ENCODE measurements at regions not wholly inside any gene's neighbourhood (a gene's known extent, or its start where the extent isn't known, plus 50 kb on each side); places are given as distances from the start of the nearest gene placed in this dataset.
"Not testable (repeated sequence)": the region's sequence is repeated elsewhere in the genome, so short reads cannot be mapped to it uniquely, and the experiment has no call there.

DNA sequence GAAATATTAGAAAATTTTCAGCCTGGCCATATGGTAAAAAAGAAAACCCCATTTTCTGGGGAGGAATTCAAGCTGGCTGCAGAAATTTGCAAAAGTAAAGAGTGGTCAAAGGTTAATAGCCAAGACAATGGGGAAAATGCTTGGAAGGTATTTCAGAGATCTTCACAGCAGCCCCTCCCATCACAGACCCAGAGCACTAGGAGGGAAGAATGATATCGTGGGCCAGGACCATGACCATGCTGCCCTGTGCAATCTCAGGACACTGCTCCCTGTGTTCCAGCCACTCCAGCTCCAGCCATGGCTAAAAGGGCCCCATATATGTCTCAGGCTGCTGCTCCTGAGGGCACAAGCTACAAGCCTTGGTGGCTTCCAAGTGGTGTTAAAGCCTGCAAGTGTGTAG, 93.9 kb upstream of the AGAP1 start:
- DNase-seq (ENCODE audit: low read depth), result no peak

DNA sequence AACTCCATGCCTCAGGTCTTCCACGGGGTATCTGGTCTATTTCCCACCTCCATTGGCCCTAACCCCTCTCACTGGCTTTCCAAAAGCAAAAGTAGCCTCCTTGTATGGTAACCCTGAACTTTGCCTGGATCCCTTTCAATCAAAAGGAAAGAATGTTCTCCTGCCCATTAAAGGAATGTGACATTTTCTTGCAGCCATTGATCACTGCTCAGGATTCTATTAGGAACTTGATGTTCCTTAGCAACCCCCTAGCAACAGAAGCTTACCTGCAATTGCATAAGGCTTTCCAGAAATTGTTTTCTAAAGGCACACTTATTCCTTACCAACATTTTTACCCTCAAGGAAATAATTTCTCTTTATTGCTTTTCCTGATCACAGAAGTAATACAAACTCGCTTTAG, 91.4 kb upstream of the AGAP1 start:
- DNase-seq (ENCODE audit: low read depth), result no peak

DNA sequence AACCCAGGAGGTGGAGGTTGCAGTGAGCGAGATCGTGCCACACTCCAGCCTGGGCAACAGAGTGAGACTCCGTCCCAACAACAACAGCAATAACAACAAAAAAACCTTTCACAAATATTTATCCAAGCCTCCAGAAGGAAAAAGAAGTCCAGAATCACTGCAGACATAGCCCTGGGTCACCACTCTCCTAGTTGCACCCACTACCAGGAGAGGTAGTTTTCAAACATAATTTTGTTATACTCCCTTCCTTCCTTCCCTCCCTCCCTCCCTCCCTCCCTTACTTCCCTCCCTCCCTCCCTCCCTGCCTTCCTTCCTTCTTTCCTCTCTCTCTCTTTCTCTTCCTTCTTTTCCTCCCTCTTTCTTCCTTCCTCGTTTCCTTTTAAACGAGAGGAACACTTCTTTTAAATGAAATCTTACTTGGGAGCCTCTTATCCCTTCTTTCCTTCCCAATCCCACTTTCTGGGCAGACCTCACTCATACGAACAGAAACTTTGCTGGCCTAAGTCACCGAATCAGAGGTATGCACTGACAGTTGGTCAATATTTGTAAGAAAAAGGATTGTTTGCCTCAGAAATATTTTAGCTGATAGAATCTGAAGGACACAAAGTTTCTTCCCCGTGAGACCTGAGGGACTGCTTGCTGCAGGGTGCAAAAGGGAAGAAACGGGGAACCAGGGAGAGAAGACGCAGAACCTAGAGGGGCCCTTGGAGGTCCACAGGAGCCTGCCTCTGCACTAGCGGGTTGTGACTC, 88.1 kb upstream of the AGAP1 start:
- DNase-seq (ENCODE audit: low read depth), result no peak

DNA sequence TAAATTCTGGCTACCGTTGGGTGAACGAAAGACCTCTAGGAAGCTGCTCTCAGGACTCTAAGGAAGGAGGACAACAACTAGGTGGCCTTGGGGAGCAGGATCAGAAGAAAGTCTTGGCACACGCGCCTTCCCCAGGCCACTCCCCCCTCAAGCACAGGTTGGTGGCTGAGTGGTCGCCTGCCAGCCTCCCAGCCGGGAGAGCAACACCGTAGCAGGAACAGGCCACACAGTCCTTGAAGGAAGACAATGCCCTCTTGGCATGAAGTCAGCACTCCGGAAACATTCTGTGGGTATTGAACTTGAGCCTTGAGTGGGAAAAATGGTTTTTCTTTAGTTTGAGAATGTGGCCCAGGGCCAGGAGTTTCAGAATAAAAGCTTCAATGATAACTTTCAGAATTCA, 87.4 kb upstream of the AGAP1 start:
- no peak for DNase-seq (ENCODE audit: low read depth)

DNA sequence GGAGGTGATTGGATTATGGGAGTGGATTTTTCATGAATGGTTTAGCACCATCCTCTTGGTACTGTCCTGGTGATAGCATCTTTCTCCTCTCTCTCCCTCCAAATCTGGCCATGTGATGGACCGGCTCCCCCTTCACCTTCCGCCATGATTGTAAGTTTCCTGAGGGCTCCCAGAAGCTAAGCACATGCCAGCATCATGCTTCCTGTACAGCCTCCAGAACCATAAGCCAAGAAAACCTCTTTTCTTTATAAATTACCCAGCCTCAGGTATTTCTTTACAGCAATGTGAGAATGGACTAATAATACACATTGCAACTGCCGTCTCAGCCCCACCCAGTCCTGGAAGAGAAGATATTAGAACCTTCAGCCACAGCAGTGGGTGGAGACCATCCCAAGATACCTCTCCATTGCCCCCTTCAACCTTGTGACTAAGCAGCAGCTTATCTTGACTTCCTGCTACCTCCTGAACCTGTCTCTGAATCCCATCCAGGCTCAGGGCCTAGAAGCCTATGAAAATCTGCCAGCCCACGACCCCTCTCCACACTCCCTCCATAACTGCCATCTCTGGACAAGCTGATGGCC, 81.8 kb upstream of the AGAP1 start:
- DNase-seq (ENCODE audit: low read depth), result no peak

DNA sequence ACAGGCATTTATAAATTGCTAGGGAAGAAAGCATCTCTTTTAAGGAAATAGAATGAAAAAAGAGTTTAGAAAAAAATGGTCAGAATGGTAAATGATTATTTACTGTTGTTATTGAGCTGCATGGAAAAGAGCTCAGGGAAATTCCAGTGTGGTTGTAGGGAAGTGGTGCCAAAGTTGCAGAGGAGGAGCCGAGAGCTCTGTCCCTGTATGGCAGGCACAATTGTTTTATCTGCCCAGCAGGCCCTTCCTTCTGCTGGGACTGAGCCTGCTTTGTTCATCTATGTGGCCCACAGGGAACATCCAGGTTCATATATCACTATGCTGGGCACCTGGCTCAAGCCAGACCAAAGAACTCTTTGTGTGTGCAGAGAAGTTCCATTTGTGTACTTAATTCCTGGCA, 80.8 kb upstream of the AGAP1 start:
- no peak for DNase-seq (ENCODE audit: low read depth)

DNA sequence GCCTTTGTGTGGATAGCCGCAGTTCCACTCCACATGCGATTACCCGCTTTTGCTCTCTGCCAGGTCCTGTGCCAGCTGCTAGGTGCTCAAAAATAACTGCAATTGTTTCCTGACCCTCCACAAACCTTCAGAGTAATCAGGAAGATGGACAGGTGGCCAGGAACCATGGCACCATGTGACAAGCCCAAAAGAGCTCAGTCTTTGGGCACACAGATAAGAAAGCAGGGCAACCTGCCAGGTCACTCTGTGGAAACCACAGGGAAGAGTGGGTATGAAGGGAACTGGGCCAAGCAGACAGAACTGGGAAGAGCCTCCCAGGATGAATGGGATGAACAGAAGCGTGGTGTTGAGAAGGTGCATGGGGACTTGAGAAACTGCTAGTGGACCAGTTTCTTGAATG, 79.4 kb upstream of the AGAP1 start:
- no peak for DNase-seq (ENCODE audit: low read depth)

DNA sequence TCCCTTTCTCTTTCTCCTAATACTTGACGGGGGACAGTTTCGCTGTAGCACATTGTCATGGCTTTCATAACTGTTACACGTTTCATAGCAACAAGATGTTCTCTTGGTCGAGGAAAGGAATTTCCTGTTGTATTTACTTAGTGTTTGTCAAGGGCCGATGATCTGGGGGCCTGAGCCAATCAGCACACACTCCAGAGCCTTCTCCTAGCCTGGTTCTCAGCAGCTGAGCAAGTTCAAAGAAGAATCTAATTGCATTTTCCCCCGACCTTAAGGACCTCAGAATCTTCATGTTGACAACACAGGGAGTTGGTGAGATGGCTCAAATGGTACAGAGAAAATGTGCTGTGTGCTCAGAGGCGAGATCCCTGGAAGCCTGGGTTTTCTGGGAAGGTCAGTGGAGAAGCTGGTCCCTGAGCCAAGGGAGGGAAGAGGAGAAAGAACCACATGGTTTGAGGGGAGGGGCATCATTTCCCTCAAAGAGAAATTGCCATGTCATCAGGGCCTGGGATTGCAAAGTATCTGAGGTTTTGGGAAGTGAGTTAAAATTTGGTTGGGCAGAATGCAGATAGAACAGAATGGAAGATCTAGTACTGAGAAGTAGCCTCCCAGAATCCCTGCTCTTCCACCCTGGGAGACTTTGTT, 76.9 kb upstream of the AGAP1 start:
- no peak for DNase-seq (ENCODE audit: low read depth)

DNA sequence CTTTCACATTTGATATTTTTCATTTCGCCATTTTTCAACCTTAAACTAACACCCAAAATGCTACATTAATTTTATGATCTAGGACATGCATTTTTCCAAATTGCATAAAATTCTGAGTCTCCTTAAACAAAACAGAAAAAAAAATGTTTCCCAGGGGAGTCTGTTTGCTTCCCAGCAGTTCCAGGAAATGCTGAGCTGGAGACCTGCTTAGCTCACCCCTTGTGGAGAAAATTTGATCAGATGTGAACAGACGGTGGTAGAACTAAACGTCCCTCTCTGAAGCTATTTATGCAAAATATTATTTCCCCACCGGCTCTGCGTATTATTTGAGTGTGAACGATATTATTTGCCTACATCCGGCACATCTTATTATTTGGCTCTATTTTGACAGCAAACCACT, 74.9 kb upstream of the AGAP1 start:
- DNase-seq (ENCODE audit: low read depth), result no peak

DNA sequence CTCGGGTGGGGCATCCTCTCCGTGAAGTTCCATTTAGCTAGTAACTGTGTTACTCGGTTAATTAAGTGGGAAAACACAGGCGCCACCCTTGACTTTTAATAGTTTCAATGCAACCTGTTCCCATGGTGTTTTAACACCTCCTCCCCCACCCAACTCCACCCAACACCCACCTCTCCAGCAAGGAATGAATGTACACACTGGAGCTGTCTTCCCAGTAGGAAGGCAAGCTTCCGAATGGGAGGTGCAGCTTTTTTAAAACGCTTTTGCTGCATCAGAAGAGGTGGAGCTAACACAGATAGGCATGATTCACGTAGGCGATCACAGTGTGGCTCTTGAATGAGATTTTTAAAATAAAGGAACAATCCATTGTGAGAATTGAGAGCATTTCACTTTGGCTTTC, 73.8 kb upstream of the AGAP1 start:
- DNase-seq (ENCODE audit: low read depth), result no peak

DNA sequence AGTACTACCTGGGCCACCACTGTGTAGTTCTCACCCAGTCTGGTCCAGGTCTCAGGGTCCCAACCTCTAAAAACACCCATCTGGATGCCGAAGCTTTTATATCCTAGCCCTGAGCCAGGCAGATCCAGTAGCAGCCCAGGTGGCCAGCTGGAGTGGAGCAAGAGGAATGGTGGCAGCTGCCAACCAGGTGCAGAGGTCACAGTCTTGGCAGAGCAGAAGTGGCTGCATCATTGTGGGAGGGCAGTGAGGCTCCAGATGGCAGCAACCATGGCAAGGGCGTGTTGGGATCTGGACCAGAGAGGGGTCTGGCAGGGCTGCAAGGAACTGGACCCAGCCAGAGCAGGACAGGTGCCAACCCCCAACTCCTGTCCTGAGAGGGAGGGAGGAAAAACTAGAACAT, 72.2 kb upstream of the AGAP1 start:
- no peak for DNase-seq (ENCODE audit: low read depth)

DNA sequence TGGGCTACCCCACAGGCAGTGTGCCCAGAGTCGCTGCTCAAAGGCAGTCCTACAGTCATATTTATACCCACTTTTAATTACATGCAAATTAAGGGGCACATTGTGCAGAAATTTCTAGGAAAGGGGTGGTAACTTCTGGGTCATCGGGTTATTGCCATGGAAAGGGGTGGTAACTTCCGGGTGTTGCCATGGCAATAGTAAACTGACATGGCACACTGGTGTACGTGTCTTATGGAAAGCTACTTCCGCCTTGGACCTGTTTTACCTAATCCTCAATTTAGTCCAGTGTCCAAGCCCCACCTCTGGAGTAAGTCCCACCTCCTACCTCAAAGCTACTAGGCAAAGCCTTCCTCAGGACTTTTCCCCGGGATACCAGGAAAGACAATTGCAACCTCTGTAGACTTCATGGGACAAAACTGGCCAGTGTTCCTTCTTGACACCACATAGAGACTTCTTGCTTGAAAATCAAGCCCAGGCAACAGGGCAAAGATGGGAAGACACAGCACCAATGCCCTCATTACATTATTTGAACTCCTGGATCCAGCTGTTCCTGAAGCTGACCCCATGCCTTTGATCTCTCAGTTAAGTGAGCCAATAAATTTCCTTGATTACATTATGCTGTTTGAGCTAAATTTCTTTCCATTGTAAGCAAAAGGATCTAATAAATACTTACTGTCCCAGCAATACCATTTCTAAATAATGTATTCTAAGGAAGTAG, 63.3 kb upstream of the AGAP1 start:
- DNase-seq (ENCODE audit: low read depth), result no peak

DNA sequence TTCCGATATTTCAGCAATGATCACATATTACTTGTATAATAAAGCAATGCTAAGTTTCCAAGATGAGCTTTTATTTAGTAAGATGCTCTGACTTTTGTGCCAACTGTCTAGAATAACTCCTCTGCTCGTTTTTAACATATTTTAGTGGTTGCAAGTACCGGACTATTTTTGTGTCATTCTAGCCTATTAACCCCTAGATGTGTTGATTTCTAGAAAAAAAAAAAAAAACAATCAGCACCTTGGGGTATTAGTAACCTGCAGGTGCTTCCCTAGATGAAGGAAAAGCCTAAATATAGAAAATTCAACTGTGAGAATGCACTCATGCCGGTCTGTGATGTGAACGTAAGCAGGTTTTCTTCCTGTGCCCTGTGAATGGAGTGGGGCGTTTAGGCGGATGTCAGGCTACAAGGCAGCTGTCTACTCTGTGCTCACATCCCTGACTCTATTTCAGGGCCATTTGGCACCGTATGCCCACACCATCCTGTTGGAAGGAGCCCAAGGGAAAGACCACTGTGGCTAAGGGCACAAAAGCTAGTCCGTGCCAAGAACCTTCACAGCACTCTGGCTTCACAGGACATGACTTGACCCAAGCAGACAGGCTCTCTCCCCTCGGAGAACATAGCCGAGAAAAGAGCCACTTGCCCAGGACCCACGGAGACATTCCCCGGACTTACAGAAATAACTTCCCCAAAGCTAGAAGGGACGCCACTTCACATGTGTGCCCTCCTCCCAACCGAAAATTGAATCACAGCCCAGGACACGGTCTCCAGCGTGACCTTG, 60.9 kb upstream of the AGAP1 start:
- no peak for DNase-seq (ENCODE audit: low read depth)

DNA sequence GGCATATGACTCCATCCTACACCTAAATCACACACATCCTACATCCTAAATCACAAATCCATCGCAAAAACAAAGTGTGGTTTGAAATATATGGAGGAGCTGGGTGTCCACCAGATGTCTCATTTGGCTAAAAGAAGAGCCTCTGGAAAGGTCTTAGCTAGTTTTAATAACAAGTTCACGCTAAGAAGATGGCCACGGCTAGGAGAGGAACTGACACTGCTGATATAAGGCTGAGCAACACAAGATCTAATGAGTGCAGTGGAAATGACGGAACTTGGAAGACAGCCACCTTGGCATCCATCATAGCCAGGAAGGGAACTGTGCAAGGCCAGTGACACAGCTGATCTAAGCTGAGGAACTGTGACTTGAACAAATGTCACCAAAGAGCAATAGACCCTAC, 60.0 kb upstream of the AGAP1 start:
- DNase-seq (ENCODE audit: low read depth), result no peak

DNA sequence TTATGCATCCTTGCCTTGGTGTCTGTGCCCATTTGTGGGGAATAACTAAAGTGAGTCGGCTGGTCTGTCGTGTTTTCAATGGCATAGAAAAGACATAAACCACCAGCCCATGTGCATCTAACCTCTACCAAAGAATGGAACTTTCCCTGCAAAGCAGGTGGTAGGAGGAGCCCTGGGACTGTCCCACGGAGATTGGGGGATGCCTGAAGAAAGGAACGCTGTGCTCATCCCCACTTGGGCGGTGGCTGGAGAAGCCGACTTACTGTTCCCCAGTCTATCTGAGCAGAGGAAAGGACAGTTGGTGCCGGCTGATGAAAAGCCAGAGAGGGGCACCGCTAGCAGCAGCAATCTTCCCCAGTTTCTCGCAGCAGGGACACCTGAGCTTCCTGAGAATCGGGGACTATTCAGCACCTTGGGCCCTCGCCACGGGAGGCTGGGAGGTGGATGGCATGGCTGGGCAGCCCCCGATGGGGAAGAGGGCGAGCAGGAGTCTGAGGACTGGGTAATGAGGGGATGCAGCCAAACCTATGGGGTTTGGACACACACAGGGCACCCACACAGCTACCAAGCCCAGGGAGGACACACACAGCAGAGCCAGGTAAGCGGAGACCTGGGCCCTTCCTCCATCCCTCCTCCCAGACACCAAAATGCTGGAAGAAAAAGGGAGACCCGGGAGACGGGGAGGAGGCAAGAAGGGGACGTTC, 53.7 kb upstream of the AGAP1 start:
- no peak for DNase-seq (ENCODE audit: low read depth)

DNA sequence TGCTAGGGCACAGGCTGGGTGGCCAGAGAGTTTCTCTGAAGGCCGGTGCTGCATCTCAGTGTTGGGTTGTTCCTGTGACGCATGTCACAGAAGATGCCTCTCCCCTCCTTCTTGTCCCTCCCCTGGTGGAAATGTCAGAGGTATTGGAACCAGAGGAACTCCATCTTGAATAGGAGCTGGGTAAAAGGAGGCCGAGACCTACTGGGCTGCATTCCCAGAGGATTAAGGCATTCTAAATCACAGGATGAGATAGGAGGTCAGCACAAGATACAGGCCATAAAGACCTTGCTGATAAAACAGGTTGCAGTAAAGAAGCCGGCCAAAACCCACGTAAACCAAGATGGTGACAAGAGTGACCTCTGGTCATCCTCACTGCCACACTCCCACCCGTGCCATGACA, 50.3 kb upstream of the AGAP1 start:
- not testable (repeated sequence) for DNase-seq (ENCODE audit: low read depth)

All from stimulated activated CD8-positive, alpha-beta memory T cell treated with anti-CD3 and anti-CD28 coated beads, Interleukin-12 subunit alpha, Interleukin-12 subunit beta, amount 100 ng/mL, for 1 hour (primary cell).